HEK293 (cell line): ENCODE measurements at regions not wholly inside any gene's neighbourhood (a gene's known extent, or its start where the extent isn't known, plus 50 kb on each side); places are given as distances from the start of the nearest gene placed in this dataset.

Experiments
- CTCF ChIP-seq: fragments of 450-650 bp; formaldehyde crosslinking; IDR thresholded peaks from 2 replicates; pipeline ENCODE4 v1.5.1; 2016; ENCODE audit warnings: missing biosample characterization, missing genetic modification characterization
- GLI4 ChIP-seq: fragments of 450-650 bp; formaldehyde crosslinking; IDR thresholded peaks from 2 replicates; pipeline ENCODE4 v1.5.1; 2016; ENCODE audit warnings: missing biosample characterization, missing genetic modification characterization
- PATZ1 ChIP-seq: fragments of 450-650 bp; formaldehyde crosslinking; IDR thresholded peaks from 2 replicates; pipeline ENCODE4 v1.5.1; 2016; ENCODE audit warnings: missing biosample characterization, missing genetic modification characterization
- RBAK ChIP-seq: fragments of 450-650 bp; formaldehyde crosslinking; IDR thresholded peaks from 2 replicates; pipeline ENCODE4 v1.5.1; 2016; ENCODE audit warnings: missing biosample characterization, missing genetic modification characterization
- ZEB2 ChIP-seq: fragments of 450-650 bp; formaldehyde crosslinking; IDR thresholded peaks from 2 replicates; pipeline ENCODE4 v1.5.1; 2016; ENCODE audit warnings: missing biosample characterization, missing genetic modification characterization
- ZFP41 ChIP-seq: fragments of 450-650 bp; formaldehyde crosslinking; IDR thresholded peaks from 2 replicates; pipeline ENCODE4 v1.5.1; 2016; ENCODE audit warnings: missing biosample characterization, missing genetic modification characterization, borderline replicate concordance
- ZNF19 ChIP-seq: fragments of 450-650 bp; formaldehyde crosslinking; IDR thresholded peaks from 2 replicates; pipeline ENCODE4; 2016; ENCODE audit warnings: missing biosample characterization, missing genetic modification characterization, low read depth
- ZNF544 ChIP-seq: fragments of 450-650 bp; formaldehyde crosslinking; IDR thresholded peaks from 2 replicates; pipeline ENCODE4 v1.5.0; 2017; ENCODE audit warnings: missing biosample characterization, missing genetic modification characterization
- ZNF654 ChIP-seq: fragments of 450-650 bp; formaldehyde crosslinking; IDR thresholded peaks from 2 replicates; pipeline ENCODE4 v1.5.1; 2016; ENCODE audit warnings: low read depth, missing biosample characterization, missing genetic modification characterization
- ZNF707 ChIP-seq: fragments of 450-650 bp; formaldehyde crosslinking; IDR thresholded peaks from 2 replicates; pipeline ENCODE4 v1.5.1; 2016; ENCODE audit warnings: missing biosample characterization, missing genetic modification characterization

- TF ChIP-seq ZEB2 (tag by site-specific recombination) (no peak), GLI4 (no peak), ZNF544 (tag by site-specific recombination) (no peak), ZNF707 (tag by site-specific recombination) (no peak), PATZ1 (tag by site-specific recombination) (no peak), ZFP41 (tag by site-specific recombination) (no peak), CTCF (tag by site-specific recombination) (no peak), RBAK (tag by site-specific recombination) (no peak), ZNF19 (tag by site-specific recombination) (no peak), ZNF654 (tag by site-specific recombination) (no peak)
Measured at GRCh38 chr3:188962253-188963247, 209.2 kb upstream of the TPRG1 start.
